ENCODE measurements at regions not wholly inside any gene's neighbourhood (a gene's known extent, or its start where the extent isn't known, plus 50 kb on each side); places are given as distances from the start of the nearest gene placed in this dataset.
"Not testable (repeated sequence)": the region's sequence is repeated elsewhere in the genome, so short reads cannot be mapped to it uniquely, and the experiment has no call there.

DNA sequence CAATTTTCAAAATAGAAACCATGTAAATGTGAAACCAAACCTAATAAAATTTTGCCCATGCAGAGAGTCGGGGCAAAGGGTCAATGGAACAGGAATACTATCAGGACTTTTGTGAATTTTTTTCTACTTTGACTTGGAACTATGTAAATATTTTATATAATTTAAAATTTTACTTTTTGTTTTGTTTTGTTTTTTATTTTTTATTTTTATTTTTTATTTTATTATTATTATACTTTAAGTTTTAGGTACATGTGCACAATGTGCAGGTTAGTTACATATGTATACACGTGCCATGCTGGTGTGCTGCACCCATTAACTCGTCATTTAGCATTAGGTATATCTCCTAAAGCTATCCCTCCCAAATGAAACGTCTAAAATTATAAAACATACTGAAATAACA, 238.3 kb downstream of the TENT5A start:
- TF ChIP-seq, protein P1, sequence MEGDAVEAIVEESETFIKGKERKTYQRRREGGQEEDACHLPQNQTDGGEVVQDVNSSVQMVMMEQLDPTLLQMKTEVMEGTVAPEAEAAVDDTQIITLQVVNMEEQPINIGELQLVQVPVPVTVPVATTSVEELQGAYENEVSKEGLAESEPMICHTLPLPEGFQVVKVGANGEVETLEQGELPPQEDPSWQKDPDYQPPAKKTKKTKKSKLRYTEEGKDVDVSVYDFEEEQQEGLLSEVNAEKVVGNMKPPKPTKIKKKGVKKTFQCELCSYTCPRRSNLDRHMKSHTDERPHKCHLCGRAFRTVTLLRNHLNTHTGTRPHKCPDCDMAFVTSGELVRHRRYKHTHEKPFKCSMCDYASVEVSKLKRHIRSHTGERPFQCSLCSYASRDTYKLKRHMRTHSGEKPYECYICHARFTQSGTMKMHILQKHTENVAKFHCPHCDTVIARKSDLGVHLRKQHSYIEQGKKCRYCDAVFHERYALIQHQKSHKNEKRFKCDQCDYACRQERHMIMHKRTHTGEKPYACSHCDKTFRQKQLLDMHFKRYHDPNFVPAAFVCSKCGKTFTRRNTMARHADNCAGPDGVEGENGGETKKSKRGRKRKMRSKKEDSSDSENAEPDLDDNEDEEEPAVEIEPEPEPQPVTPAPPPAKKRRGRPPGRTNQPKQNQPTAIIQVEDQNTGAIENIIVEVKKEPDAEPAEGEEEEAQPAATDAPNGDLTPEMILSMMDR (IDR thresholded peaks at IDR 0.05), result not testable (repeated sequence)
- not testable (repeated sequence) for TF ChIP-seq POLR2A (IDR thresholded peaks at IDR 0.05)

Measured in lower leg skin (tissue), 3 donors.